Fibroblast of mammary gland (primary cell): ENCODE measurements at regions not wholly inside any gene's neighbourhood (a gene's known extent, or its start where the extent isn't known, plus 50 kb on each side); places are given as distances from the start of the nearest gene placed in this dataset.
A peak's percentile ranks its signal among the peaks of the same experiment; 100 is the strongest.
"Not testable (repeated sequence)": the region's sequence is repeated elsewhere in the genome, so short reads cannot be mapped to it uniquely, and the experiment has no call there.

Experiments used
- DNase-seq: peaks from one replicate; pipeline ENCODE4 v3.0.0-alpha.2; 2010; ENCODE audit warnings: low read depth
- H3K4me3 ChIP-seq: 2 replicates; pipeline ENCODE4 v1.5.1; 2011; ENCODE audit warnings: low read depth, mild to moderate bottlenecking, low read length, moderate library complexity; ENCODE audit not compliant: control insufficient read depth
- CTCF ChIP-seq: conservative IDR thresholded peaks from 2 replicates; pipeline ENCODE4 v1.5.1; 2011; ENCODE audit warnings: low read depth, low read length, inconsistent platforms; ENCODE audit not compliant: control insufficient read depth, insufficient read depth

- DNase-seq = no peak
- no peak overlapping the region for H3K4me3 ChIP-seq
- no peak for TF ChIP-seq CTCF
These were observed 225.1 kb upstream of the ANXA10 start for GRCh38 chr4:167867191-167867590.

GRCh38 chr4:167868163-167868562 lies 224.2 kb upstream of the ANXA10 start:
- TF ChIP-seq CTCF = no peak
- DNase-seq = peak; percentile 9
- no peak overlapping the region for H3K4me3 ChIP-seq

GRCh38 chr4:167873496-167873895 lies 218.8 kb upstream of the ANXA10 start:
- TF ChIP-seq CTCF = no peak
- no peak overlapping the region for H3K4me3 ChIP-seq
- DNase-seq = no peak

GRCh38 chr4:167876091-167876490 lies 216.2 kb upstream of the ANXA10 start:
- not testable (repeated sequence) for H3K4me3 ChIP-seq, DNase-seq

GRCh38 chr4:167877826-167878225 lies 214.5 kb upstream of the ANXA10 start:
- H3K4me3 ChIP-seq, DNase-seq: not testable (repeated sequence)

- no peak for TF ChIP-seq CTCF
These were observed 209.1 kb upstream of the ANXA10 start for GRCh38 chr4:167883266-167883665.

GRCh38 chr4:167885071-167885470 lies 207.3 kb upstream of the ANXA10 start:
- H3K4me3 ChIP-seq = no peak overlapping the region
- no peak for TF ChIP-seq CTCF
- no peak for DNase-seq

More at GRCh38 chr4:167883266-167883665, 209.1 kb upstream of the ANXA10 start:
- H3K4me3 ChIP-seq = no peak overlapping the region
- no peak for DNase-seq

GRCh38 chr4:167885872-167886271 lies 206.5 kb upstream of the ANXA10 start:
- no peak overlapping the region for H3K4me3 ChIP-seq
- no peak for TF ChIP-seq CTCF
- peak; percentile 7 for DNase-seq
